Activated CD8-positive, alpha-beta memory T cell treated with anti-CD3 and anti-CD28 coated beads, Interleukin-2, amount 50 U/mL, for 4 hours (primary cell): ENCODE measurements at regions not wholly inside any gene's neighbourhood (a gene's known extent, or its start where the extent isn't known, plus 50 kb on each side); places are given as distances from the start of the nearest gene placed in this dataset.

ENCODE experiments used
- DNase-seq: peaks from one replicate; pipeline ENCODE4 v3.0.0-alpha.2; 2020

- DNase-seq = no peak
Measured at GRCh38 chr6:33921745-33922144, 117.9 kb upstream of the MLN start.

DNA sequence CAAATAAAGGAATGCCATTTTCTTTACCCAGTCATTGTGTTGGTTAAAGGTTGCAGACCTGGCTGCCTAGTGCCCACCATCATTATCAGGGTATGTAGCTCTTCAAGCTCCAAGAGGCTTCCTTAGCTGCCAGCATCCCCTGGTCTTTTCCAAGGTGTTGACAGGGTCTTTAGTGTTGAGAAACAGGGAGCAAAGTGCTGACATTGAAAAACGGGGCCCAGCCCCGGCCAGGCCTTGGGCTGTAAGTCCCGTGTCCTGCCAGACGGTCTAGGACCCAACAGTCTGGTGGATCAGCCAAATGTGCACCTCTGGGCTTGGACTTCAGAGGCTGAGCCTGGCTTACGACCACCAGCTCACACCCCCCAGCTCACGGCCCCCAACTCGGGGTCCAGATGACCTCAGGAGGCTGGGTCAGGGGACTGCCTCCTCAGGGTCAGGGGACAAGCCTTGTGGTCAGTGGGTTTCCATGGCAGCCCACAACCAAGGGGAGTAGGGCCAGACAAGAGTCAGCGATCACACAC is 114.4 kb upstream of the MLN start:
- DNase-seq = no peak

- DNase-seq = no peak
Measured at GRCh38 chr6:33915134-33915533, 111.3 kb upstream of the MLN start.

GRCh38 chr6:33914645-33915044 is 110.8 kb upstream of the MLN start:
- peak; percentile 56 for DNase-seq

DNA sequence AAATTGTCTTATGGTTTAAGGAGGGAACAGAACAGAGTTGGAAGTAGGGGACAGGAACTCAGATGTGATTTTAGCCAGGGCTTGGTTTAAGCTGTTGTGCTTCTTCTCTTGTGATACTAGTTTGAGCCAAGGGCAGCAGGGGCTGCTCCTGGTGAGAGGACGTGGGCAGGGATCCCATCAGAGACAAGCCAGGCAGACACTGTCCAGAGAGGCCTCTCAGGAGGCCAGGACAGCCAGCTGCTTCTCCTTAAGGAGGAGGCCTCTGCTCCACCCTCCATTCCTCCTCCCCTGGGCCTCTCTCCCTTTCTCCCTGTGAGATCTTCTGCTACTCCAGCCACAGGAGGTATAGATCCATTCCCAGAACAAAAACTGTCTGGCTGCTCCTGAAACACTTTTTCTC is 108.4 kb upstream of the MLN start:
- DNase-seq = no peak

- DNase-seq = no peak
Measured at GRCh38 chr6:33911488-33911887, 107.7 kb upstream of the MLN start.

DNA sequence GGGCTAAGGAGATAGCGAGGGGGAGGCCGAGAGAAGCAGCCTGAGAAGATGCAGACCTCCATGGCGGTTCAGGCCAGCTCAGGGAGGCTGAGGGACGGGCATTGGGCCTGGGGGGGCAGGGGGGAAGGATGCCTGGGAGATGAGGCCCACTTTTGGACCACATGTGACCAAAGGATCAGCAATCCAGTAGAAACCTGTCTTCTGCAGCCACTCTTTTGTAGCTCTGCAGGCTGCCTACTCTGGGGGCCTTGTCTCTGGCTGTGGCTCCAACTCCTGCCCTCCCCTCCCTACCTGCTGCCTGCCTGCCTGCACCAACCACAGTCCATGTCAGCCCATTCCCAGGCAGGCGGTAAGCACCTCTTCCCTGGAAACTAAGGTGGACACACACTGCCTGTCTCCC is 106.8 kb upstream of the MLN start:
- DNase-seq = no peak

- no peak for DNase-seq
Measured at GRCh38 chr6:33909737-33910136, 105.9 kb upstream of the MLN start.

GRCh38 chr6:33908025-33908424 is 104.2 kb upstream of the MLN start:
- DNase-seq = no peak

DNA sequence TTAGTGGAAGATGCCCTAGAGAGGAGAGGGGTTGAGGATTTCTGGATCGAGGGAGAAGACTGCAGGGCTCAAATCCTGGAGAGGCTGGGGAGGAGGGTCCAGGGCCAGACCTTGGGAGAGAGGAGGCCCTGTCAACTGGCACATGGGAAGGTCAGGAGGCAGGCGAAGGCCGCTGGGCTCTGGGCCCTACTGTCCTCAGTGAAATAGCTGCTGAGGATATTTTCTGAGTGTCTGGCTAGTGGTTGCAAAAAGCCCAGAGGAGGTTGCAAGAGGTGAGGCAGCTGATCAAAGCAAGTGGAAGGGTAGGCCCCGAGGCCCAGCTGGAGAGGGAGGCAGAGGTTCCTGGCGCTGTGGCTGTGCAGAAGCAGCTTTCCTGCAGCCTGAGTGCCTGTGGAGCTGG is 103.4 kb upstream of the MLN start:
- no peak for DNase-seq

- no peak for DNase-seq
Measured at GRCh38 chr6:33906439-33906838, 102.6 kb upstream of the MLN start.

DNA sequence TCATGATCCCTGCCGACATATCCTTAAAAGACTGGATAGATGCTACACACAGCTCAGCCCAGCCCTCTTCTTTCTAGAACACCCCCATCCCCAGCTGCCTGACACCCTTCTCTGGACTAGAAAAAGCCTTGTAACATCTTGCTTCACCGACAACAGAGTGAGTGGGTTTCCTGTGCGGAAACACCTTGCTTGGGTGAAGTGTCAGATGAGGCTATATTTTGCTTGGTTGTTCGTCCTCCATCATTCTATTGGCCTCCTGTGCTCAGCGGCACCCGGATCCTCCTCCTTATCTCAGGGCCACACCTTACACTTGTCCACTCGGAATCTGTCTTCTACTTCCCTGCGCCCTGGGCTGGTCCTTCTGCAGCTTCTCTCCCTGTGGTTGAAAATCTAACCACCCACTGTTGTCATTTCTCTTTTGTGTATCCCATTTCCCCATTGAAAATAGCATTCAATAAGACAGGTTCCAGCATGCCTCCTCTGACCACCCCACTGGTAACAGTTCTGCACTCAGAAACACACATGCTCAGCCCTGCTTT is 101.3 kb upstream of the MLN start:
- peak; percentile 37 for DNase-seq

DNA sequence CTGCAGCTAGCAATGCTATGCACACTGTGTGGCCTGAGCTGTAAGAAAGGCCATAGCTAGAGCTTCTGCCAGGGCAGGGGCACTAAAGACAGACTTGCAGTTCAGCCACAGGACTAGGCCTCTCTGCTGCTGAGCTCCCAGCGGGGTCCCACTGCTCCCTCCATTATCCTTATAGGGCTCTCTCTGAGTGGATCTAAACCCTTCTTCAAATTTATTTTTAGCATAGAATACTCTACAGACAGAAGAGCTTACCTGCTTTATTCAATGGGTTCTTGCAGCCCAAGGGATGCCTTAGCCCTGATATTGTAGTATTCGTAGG is 100.9 kb upstream of the MLN start:
- DNase-seq = no peak

DNA sequence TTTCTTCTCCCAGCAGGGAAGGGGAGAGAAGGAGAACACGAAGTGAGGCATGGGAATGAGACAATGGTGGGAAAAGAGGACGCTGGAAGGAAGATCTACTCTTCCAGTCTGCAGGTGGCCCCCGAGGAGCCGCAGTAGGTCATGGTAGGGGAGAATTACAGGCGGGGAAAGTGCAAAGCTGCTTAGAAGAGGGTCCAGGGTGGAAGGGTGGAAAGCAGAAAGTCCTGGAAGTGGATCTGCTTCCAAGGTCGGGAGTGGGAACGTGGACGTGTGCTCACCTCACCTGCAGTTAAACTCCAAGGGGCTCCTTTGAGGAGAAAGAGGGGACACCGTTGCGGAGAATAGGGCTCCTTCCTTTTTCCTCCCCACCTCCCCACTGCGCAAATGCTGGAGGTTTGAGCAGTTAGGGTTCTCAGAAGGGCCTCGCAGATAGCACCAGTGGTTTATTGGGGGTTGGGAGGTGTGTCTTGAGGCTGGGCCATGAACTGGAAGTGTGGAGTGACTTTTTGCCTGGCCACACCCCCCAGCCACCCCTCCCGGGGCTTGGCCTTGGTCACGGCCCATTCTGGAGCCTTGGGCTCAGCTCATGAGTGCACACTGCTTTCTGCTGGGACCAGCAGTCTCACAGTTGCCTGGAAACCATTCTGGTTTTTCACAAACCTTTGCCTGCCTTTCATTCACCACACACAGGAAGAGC is 100.4 kb upstream of the MLN start:
- DNase-seq = peak; percentile 62

DNA sequence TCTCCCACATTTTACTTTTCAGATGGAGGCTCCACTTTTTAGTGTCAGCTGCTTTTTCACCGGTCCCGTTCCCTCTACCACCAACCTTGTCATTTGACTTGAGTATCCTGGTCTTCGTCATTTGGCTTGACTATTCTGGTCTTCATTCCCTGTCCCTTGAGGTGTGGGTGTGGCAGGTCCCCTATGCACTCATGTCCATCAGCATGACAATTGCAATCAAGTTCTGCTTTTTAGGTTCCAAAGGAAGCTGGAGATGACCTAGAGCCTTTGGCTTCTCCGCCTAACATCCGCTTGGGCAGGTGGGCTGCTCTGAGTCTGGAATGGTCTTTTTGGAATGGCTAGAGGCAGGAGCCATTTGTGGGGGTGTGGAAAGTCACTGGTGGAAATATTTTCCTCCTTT is 99.8 kb upstream of the MLN start:
- DNase-seq = no peak

DNA sequence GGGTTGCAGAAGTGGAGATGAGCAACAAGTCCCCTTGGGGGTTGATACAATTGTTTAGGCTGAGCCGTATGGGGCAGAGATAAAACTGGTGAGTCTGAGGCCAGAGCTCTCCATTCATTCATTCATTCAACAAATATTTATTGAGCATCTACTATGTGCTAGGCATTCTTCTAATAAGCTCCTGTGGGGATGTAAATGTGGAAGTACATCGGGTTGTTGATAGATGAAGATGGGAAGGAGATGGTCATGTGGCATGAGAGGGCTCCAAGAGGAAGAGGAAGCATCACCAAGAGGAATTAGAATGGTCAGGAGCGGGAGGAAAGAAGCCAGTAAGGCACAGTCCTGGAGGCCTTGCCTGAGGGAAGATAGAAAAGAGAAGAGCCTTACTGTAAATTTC is 98.7 kb upstream of the MLN start:
- DNase-seq = no peak

DNA sequence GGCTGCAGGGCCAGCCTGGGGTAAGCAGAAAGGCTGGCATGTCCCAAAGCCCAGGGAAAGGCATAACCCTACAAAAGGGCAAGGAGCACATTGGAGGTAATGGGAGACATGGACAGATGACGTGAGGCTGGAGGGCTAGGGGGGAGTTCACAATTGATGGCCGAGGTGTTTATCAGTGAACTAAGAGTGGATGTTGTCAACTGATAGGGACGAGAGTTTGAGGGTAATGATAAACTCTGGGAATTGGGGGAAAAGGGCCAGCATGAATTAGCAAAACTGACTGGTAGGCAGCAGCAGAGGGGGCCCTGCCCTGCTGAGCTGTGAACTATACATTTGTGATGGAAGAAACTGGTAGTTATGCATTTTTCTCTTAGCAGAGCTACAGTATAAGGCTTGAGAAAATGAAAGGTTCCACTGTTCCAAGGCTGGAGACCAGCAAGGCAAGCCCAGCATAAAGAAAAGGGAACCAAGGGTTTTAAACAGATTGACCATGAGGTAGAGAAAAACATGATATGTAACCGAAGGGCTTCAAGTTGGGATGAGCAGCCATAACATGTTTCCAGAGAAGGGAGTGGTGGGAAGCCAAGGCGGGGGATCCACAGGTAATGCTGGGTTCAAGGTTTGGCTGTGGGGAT is 98.1 kb upstream of the MLN start:
- DNase-seq = no peak

DNA sequence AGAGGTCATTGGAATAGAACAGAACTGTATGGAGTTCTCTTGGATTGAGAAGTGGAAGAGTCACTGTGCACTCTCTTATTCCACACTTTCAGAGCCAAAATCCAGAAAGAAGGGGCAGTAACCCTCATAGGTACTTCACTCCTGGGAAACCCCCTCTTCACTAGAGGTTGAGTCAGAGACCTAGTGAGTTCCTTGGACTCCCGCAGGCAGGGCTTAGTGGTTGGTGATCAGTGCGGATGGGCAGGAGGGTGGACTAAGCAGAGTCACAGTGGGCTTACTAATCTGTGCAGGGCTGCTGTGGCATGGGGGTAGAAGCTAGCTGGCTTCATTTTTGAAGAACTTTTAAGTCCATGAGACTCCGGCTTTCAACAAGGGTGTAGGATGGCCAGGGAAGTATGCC is 95.0 kb upstream of the MLN start:
- no peak for DNase-seq

DNA sequence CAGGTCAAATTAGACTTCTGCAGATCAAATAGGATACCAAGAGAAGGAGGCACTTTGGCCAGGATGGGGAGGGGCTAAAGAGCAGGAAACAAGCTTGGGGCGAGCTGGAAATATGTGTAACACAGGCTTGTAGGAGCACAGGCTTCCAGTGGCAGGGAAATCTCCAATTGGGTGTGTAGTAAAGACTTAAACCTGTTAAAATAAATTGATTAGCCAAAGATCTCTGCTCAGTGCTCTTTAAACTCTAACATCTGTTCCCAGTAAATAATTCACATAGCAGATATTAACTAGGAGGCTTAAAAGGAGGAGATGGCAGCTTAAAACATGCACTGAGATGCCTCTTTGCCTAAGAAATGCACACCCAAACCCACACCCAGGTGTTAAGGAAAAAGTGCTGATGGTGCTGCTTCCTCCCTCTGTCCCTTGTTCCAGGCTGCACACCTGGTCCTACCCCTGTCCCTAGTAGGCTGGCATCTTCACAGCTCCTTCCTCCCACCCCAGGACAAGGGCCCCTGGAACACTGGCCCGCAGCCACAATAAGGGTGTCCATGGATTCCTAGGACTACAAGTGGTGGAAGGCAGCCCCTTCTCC is 93.5 kb upstream of the MLN start:
- DNase-seq = no peak

DNA sequence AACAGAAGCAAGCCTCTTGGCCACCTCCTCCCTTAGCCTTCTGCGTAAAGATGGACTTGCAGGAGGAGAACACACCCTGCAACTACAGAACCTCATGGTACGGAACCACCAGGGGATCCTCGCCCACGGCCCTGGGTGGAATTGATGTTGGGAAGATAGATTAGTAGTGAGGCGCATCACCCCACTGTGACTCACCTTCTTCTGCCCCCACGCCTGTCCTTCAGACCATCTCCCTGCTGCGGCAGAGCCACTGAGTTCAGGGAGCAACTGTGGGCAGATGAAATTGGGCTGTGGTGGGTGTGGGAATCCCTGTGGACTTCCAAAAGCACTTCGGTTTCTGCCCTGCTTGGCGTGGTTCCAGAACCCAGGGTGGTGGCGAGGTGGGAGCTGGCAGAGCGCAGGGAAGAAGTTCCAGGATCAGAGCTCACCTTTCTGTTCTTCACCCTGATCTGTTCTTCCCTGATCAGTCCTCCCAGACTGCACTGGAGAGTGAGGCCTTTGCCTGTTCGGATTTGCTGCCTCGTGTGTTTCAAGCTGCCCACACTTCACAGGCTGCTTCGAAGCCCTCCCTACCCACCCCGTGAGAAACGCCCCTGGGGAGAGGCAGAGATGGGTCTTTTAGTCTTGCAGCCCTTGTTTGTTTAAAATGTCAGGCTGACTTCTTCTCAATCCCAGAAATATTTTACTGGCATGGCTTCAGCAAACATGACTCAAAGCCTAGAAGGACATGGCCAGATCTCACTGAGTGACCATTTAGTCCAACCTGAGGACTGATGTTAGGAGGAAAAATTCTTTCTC is 92.8 kb upstream of the MLN start:
- no peak for DNase-seq

DNA sequence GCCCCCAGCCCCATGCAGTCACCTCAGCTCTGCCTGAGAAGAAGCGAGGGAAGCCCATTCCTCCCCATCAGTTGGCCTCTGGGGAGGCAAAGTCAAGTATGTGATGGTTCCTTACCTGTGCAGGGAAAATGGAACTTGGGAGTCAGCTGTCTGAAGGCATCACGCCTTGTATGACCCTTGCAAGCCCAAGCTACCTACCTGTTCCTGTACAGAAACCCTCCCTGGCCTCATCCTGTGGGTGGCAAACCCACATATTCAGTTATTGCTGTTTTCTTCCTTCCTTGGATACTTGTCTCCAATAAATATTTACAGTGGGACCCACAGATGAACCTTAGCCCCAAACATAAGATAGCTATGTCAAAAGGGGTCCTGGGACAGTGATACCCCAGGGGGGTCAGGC is 92.2 kb upstream of the MLN start:
- no peak for DNase-seq

- no peak for DNase-seq
Measured at GRCh38 chr6:33895296-33895695, 91.5 kb upstream of the MLN start.

- DNase-seq = no peak
Measured at GRCh38 chr6:33894438-33894837, 90.6 kb upstream of the MLN start.
